ENCODE measurements at regions not wholly inside any gene's neighbourhood (a gene's known extent, or its start where the extent isn't known, plus 50 kb on each side); places are given as distances from the start of the nearest gene placed in this dataset.
"Not testable (repeated sequence)": the region's sequence is repeated elsewhere in the genome, so short reads cannot be mapped to it uniquely, and the experiment has no call there.

DNA sequence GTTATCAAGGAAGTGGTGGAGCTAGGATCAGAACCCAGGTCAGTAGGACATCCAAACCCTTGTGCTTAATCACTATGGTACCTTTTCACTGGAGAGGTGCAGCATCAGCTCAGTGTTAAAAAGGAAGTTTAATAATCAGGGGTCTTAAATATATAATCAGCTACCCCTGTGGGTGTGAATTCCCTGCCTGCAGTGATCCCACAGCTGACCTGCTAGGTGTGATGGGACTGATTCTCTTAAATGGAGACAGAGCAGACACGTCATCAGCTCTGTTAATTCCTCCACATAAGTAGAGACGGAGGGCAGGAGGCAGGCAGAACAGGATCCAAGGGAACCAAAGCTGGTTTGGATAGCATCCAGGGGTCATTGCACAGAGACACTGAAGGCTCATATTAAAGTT lies 154.1 kb upstream of the CRBN start:
- no peak for DNase-seq (ENCODE audit: low read depth)

DNA sequence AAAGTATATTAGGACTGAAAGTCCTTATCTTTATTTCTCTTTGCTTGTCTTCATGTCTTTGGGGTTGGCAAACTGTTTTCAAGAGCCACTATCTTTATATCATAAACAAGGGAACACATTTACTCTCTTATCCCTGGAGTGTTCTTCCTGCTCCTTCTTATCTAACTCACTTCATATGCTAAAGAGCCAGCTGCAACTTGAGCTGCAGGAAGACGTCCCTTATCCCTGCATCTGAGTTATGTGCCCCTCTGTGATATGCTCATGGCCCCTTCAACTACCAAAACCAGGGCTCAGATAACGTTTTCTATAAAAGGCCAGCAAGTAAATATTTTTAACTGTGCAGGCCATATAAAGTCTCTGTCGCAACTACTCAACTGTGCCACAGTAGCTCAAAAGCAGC lies 137.0 kb upstream of the CRBN start:
- no peak for DNase-seq (ENCODE audit: low read depth)

DNA sequence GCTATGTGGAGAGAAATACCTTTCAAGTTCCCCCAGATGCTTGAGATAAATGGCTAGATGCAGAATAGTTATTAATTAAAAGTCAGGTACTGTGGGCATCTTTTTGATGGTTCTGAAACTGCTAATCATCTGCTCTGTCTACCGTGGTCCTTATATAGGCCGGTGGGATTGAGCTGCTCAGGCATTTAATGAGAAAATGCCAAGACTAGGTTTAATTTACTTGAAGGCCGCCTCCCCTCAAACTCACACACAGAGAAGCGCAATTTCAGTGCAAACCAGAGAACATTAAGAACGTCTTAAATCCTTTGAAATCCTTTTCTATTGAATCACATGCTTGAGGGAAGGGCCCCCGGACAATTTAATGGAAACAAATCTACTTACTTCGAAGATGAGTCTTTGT lies 136.4 kb upstream of the CRBN start:
- no peak for DNase-seq (ENCODE audit: low read depth)

DNA sequence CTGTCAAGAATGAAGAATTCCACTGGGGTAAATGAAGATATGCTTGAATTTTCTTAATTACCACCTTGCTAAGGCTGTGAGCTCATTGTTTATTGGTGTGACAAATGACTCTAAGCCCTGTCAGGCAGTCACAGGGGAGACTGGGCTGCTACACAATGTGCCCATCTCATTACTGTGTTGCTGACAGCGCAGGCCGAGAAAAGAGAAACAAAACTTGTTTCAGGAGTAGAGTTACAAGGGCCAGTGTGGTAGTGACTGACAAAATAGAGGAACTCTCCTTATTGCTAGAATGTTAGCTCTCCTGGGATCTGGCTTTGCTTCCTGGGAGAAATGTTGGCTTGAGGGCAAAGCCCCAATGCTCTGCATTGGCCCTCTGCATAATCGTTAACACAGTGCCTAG lies 130.4 kb upstream of the CRBN start:
- DNase-seq (ENCODE audit: low read depth) = no peak

DNA sequence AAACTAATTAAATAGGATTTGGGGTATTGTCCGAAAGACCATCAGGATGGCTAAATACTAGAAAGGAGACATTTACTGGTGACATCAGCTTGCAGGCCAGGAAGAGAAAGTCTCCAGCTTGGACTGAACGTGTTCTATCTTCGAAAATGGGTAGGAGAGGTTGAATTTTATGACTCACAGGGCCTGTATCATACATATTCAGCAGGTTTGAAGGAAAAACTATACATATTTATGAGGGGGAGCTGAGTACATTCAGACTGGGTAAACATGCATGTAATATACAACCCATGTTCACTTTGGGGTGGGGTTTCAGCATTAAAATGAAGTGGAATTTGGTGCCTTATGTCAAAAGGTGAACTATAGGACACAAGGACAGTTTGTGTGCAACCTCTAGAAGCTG lies 129.3 kb upstream of the CRBN start:
- DNase-seq (ENCODE audit: low read depth) = no peak

DNA sequence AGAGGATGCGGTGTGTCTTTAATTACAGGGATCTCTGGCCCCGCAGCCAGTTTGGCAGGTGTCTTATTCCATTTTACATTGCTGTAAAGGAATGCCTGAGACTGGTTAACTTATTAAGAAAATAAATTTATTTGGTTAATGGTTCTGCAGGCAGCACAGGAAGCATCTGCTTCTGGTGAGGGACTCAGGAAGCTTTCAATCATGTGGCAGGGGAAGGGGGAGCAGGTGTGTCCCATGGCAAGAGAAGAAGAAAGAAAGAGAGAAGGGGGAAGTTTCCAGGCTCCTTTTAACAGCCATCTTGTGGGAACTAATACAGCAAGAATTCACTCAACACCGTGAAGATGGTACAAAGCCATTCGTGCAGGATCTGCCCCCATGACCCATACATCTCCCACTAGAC lies 128.0 kb upstream of the CRBN start:
- no peak for DNase-seq (ENCODE audit: low read depth)

DNA sequence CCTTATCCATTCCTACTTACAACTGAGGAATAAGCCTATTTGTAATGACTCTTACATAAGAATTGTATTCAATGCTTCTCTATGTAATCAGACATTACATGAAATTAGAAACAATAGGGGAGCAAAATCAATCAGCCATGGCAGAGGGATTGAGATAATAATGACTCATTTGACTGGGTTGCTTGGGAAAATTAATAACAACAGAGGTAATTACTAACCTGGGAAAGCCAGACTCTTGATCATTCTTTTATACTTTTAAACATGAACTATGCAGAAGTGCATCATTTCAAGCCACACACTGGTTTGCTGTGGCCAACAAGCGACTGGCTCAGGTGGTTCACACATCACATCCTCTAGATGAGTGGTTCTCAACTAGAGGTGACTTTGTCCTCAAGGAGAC lies 126.3 kb upstream of the CRBN start:
- no peak for DNase-seq (ENCODE audit: low read depth)

DNA sequence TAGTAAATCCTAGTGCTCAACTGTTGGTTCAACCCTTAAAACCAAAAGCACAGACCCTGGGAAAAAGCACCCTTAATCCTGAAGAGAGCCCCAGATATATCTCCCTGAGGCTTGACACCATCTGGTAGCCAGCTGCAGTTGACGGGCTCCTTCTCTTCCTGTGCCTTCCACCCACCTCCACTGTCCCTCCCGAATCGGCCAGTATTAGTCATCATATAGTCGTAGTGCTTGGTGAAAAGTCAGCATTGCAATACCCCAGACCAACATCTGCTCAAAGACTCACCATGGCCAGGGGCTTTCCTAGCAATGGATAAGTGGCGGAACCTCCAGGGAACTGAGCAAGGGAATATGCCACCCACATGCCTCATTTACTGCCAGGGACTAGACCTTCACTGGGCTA lies 125.6 kb upstream of the CRBN start:
- no peak for DNase-seq (ENCODE audit: low read depth)

DNA sequence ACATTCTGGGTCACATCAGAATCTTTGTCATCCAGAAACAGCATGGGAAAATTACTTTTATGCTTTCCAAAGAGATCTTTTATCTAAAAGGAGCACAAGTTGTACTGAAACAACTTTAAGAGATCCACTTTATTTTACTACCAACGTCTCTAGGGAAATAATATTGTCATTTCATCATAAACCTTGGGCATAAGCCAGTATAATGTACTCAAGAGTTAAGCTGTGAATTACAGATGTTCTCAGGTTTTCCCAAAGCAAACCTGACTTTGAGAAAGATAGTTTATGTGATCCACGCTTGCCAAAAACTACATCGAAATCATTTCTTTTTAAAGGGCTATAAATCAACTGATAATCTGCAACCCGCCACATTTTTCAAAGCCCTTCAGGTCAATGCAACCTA lies 124.1 kb upstream of the CRBN start:
- DNase-seq (ENCODE audit: low read depth) = no peak

DNA sequence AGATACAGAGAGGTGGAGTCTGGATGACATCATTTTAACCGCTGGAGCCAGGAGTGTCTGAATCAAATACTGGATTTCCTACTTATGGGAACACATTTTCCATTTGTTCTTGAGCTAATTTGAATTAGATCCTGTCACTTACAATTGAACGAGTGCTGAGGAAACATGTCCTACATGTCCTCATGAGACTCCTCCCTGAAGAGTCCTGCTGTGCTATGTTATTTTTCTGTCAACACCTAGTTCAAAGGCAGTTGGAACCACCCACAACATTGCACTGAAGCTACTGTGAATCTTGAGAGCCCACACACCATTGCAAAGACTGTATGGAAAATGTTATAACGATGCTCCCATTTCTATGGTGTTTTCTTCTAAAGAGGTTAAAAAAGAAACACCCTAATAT lies 123.5 kb upstream of the CRBN start:
- DNase-seq (ENCODE audit: low read depth) = no peak

DNA sequence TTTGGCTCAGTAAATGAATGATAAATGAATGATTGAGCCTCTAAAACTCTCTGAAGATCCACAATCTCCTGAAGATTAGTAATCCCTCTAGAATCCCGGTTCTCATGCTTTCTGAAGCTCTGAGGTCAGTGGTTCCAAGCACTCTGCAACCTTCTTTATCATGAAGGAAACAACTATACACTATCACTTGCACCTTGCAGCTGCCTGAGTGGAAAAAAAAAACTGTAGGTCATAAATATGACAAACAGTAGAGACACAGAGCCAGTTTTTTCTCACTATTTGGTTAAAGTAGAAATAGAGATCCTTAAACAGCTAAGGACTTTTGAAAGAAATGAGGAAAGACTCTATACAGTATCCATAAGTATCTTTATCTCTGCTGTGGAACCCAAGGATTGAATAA lies 122.0 kb upstream of the CRBN start:
- no peak for DNase-seq (ENCODE audit: low read depth)

DNA sequence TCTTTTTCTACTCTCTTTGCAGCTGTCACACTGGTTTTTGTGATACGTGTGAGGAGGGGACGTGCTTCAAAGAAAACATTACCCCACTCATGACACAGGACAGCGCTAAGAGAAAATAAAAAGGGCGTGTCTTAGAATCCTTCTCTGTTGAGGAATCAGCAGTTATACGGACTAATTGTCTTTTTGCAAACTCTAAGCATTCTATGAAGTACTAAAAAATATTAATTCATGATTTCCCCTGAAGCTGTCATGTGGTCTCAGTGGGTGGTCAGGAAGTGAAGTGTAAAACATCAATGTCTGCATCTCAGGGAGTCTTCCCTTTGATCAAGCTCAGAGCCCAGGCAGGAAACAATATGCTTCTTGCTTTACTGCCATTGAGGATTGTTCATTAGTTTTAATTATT lies 117.5 kb upstream of the CRBN start:
- DNase-seq (ENCODE audit: low read depth) = no peak

DNA sequence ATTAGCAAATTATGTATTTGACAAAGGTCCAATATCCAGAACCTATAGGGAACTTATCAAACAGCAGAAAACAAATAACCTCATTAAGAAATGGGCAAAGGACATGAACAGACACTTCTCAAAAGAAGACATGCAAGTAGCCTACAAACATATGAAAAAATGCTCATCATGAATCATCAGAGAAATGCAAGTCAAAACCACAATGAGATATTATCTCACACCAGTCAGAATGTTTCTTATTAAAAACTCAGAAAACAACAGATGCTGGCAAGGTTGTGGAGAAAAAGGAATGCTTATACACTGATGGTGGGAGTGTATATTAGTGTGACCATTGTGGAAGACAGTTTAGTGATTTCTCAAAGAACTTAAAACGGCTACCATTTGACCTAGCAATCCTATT lies 116.1 kb upstream of the CRBN start:
- DNase-seq (ENCODE audit: low read depth) = no peak

DNA sequence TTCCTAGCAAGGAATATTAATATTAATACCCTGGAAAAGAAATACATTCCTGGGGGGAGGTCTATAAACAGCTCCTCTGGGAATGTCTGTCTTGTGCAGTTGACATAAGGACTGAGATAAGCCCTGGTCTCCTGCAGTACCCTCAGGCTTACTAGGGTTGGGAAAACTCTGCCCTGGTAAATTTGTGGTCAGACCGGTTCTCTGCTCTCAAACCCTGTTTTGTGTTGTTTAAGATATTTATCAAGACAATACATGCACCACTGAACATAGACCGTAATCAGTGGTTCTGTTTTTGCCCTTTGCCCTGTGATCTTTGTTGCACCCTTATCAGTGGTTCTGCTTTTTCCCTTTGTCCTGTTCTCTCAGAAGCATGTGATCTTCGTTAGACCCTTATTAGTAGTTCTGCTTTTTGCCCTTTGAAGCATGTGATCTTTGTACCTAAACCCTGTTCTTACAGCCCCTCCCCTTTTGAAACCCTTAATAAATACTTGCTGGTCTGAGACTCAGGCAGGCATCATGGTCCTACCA lies 112.3 kb upstream of the CRBN start:
- not testable (repeated sequence) for DNase-seq (ENCODE audit: low read depth)

DNA sequence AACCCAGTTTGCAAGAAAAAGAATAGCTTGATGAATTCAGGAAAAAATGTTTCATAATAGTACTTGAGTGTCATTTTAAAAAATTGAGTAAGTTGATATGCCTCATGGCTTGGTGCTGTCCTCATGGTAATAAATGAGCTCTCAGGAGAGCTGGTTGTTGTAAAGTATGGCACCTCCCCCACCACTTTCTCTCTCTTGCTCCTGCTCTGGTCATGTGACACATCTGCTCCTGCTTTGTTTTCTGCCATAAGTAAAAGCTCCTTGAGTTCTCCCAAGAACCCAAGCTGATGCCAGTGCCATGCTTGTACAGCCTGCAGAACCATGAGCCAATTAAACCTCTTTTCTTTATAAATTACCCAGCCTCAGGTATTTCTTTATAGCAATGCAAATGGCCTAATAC lies 108.8 kb upstream of the CRBN start:
- DNase-seq (ENCODE audit: low read depth) = no peak

DNA sequence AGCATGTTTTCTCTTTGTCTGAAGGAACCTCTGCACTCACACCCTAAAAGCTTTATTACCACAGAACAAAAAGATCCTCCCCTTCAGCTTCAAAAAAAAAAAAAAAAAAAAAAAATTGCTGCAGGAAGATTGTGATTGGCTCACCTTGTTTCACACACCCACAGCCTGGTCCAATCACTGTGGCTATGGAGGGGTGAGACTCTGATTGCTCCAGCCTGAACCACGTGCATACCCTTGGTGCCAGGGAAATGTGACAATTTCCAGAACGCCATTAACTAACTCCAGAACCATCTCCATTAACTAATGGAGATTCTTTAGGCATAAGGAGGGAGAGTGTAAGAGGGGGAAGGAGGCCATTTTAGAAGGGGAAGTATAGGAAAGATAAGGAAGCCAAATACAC lies 106.5 kb upstream of the CRBN start:
- DNase-seq (ENCODE audit: low read depth) = no peak

DNA sequence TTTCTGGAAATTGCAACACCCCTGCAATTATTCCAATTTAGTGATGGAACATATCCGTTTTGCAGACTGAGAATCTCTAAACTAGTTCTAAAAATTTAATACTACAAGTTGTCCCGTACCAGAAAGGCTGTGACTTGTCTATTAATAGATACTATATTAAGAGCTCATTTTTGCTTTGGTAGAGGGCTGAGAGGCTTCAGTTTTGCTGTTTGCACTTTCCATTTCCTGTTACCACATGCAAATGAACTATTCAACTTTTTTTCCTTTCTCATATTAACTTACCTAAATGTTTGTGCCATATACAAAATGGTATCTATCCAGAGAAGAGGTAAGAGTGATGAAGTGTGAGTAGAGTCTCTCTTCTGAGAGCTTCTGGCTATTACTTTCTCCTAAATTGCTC lies 101.5 kb upstream of the CRBN start:
- DNase-seq (ENCODE audit: low read depth) = no peak

DNA sequence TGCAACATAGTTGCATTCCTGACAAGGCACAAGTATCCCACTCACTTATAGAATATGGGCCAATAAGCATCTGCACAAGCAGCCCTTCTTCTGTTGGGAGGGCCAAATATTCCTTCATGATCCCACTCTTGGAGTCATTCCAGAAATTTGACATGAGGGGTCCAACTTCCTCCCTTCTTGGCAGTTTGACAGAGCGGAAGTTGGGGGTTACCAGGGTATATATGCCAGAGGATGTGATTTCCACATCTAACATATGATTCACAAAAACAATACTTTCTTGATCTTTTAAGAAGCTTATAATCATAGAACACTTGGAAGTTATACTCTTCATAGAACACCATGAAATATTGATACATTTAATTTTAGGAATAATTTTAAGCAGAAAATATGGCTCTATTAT lies 100.9 kb upstream of the CRBN start:
- DNase-seq (ENCODE audit: low read depth) = no peak

DNA sequence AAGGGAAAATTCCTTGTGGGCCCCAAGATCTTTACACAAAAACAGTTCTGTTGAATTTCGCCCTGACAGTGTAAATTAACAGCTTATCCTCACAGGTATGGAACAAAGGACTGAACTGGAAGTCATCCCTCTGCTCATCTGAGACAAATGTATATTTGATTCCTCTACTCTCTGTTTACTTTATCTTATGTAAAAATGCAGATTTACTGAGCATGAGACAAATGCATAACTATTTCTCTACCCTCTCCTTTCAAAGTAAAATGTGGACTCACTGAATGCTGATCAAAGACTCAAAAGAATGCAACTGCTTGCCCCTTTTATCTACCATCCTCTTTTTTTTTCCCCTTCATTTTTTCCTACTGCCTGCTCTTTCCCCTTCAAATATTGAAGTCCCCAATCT lies 98.6 kb upstream of the CRBN start:
- no peak for DNase-seq (ENCODE audit: low read depth)

DNA sequence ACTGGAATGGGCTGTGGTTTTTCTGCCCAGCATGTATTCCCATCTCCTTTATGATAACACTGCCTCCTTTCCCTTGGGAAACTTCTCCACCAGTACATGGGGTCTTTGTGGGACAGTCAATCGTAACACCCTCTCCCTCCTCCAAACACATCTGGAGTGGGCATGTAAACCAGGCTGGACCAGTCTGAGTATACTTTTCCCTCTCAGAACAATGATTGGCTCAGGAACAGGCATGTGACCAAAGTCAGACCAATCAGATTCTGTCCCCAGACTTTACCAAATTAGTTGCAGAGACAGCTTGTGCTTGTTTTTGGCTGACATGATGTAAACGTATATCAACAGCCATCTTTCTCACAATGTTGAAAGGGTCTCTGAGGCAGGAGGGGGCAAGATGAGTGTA lies 97.1 kb upstream of the CRBN start:
- no peak for DNase-seq (ENCODE audit: low read depth)

DNA sequence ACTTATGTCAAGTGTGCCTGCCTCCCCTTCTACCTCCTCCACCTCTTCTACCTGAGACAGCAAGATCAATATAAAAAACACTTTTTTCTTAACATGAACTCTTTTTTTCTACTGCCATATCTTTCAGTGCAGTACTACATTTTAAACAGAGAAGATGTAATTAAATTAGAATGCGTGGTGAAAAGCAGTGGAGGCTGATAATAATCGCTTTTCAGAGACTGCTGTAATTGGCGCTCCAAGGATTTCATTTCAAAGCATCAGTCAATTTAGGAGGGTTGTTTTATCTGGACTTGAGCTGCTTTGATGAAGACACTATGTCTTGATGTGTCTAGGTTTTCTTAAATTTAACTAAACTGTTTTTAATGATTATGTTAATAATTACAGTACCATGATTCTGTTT lies 85.3 kb upstream of the CRBN start:
- no peak for DNase-seq (ENCODE audit: low read depth)

DNA sequence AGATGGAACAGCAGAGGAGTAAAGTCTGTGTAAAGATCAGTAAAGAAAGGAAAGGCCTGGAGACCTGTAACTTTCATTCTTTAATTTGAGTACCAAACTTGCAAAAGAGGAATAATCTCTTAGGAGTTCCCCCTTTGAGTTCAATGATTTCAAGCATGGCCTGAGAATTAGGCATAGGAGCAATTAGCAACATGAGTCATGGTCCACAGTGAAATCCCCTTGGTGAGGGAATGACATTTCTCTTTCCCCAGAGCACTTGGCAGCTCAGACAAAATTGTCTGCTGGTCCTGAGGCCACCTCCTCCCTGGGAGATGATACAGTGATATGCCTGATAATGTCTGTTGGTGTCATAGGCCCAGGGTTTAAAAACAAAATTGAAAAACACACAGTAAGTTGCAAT lies 81.4 kb upstream of the CRBN start:
- no peak for DNase-seq (ENCODE audit: low read depth)

DNA sequence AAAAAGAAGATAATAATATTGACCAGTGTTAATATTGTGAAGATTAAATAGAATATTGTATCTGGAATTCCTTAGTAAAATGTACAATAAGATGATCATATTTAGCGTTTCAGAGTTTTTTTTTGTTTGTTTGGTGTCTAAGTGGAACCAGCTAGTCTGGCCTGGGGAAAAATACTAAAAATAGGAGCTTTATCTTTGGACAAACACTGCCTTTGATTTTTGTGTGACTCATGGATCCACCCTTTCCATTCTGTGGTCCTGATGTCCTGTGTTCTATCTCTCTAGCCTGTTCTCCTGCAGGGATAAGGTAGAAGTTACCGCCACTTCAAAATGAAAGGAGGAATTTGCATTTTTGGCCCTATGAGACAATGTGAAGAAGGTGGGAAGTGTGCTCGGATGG lies 79.7 kb upstream of the CRBN start:
- no peak for DNase-seq (ENCODE audit: low read depth)

DNA sequence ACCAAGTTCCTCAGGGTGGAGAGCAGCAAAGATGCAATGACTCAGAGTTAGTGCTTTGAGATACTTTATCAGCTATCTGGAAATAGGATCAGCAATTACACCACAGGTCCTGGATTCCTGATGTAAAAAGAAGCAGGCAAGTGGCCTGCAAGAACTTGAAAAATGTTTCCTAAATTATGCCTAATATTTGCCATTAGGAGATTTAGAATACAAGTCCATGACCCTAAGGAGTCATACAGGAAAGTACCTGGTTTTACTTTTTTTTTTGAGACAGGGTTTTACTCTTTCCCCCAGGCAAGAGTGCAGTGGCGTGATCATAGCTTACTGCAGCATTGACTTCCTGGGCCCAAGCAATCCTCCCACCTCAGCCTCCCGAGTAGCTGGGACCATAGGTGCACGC lies 78.8 kb upstream of the CRBN start:
- DNase-seq (ENCODE audit: low read depth) = no peak

DNA sequence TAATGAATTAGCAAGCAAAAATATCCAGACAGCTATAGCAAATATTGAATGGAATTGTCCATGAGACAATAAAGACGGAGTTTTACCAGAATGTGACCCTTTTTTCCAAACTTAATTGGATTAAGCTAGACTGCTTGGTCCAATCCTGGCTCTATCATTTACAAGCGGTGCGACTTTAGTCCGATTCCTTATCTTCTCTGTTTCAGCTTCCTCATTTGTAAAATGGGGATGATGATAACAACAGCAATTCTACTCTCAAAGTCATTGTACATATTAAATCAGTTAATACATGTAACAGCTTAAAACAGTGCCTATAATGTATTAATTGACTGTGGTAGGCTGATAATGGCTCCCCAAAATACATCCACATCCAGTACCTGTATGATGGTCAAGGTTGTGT lies 62.1 kb upstream of the CRBN start:
- DNase-seq (ENCODE audit: low read depth) = no peak

Measured in EH (cell line).